OCI-LY1 (cell line): ENCODE measurements at regions not wholly inside any gene's neighbourhood (a gene's known extent, or its start where the extent isn't known, plus 50 kb on each side); places are given as distances from the start of the nearest gene placed in this dataset.

Source experiments
- H2AFZ ChIP-seq: fragments of 200-600 bp; sonication (generic), shearing (Covaris generic); 2 replicates; pipeline ENCODE4 v1.6.0; 2014; ENCODE audit warnings: antibody characterized with exemption, mild to moderate bottlenecking, low read length
- H3F3A ChIP-seq: fragments of 200-600 bp; sonication (generic), shearing (Covaris generic); 2 replicates; pipeline ENCODE4 v1.6.0; 2014; ENCODE audit warnings: mild to moderate bottlenecking, antibody characterized with exemption, low read length, moderate library complexity; ENCODE audit not compliant: insufficient read depth
- H3K27ac ChIP-seq: fragments of 200-600 bp; sonication (generic); 2 replicates; pipeline ENCODE4 v1.5.1; 2014; ENCODE audit warnings: low read length, mixed run types, mild to moderate bottlenecking, low read depth; ENCODE audit not compliant: poor library complexity, severe bottlenecking
- H3K27me3 ChIP-seq: fragments of 200-600 bp; sonication (generic); 2 replicates; pipeline ENCODE4 v1.6.0; 2014; ENCODE audit warnings: antibody characterized with exemption, mild to moderate bottlenecking, low read length, moderate library complexity; ENCODE audit not compliant: insufficient read depth
- H3K36me3 ChIP-seq: fragments of 200-600 bp; sonication (generic); 2 replicates; pipeline ENCODE4 v1.6.1; 2014; ENCODE audit warnings: mild to moderate bottlenecking, antibody characterized with exemption, low read length, moderate library complexity, mixed read lengths; ENCODE audit not compliant: insufficient read depth
- H3K4me1 ChIP-seq: fragments of 200-600 bp; sonication (generic); 2 replicates; pipeline ENCODE4 v1.5.1; 2014; ENCODE audit warnings: mild to moderate bottlenecking, low read length, moderate library complexity; ENCODE audit not compliant: insufficient read depth, severe bottlenecking
- H3K4me2 ChIP-seq: fragments of 200-600 bp; sonication (generic), shearing (Covaris generic); 2 replicates; pipeline ENCODE4 v1.6.1; 2014; ENCODE audit warnings: low read length
- H3K4me3 ChIP-seq: fragments of 200-600 bp; sonication (generic); 2 replicates; pipeline ENCODE4 v1.5.1; 2014; ENCODE audit warnings: low read length, low read depth, mild to moderate bottlenecking, mixed read lengths; ENCODE audit not compliant: poor library complexity, severe bottlenecking
- H3K79me2 ChIP-seq: fragments of 200-600 bp; shearing (Covaris generic); 2 replicates; pipeline ENCODE4 v1.6.1; 2016; ENCODE audit warnings: mixed run types, low read length, mixed read lengths; ENCODE audit not compliant: insufficient read depth
- H3K9ac ChIP-seq: fragments of 200-600 bp; sonication (generic), shearing (Covaris generic); 2 replicates; pipeline ENCODE4 v1.6.1; 2014; ENCODE audit warnings: mild to moderate bottlenecking, low read length, mixed read lengths
- H3K9me2 ChIP-seq: fragments of 200-600 bp; sonication (generic), shearing (Covaris generic); 2 replicates; pipeline ENCODE4 v1.6.1; 2014; ENCODE audit warnings: low read depth, mild to moderate bottlenecking, low read length, mixed read lengths
- H3K9me3 ChIP-seq: fragments of 200-600 bp; shearing (Covaris generic); 2 replicates; pipeline ENCODE4 v1.6.1; 2014; ENCODE audit warnings: low read length, mixed read lengths
- H4K20me1 ChIP-seq: fragments of 200-600 bp; sonication (generic), shearing (Covaris generic); 2 replicates; pipeline ENCODE4 v1.6.0; 2016; ENCODE audit warnings: mild to moderate bottlenecking, low read length; ENCODE audit not compliant: insufficient read depth
- CTCF ChIP-seq: fragments of 200-600 bp; sonication (generic), shearing (Covaris generic); IDR thresholded peaks from 2 replicates; pipeline ENCODE4 v1.5.1; 2017; ENCODE audit warnings: mild to moderate bottlenecking, antibody characterized with exemption, low read length, moderate library complexity, mixed read lengths
- EZH2 ChIP-seq: fragments of 200-600 bp; sonication (generic), shearing (Covaris generic); IDR thresholded peaks from 2 replicates; pipeline ENCODE4 v1.8.0; 2017; ENCODE audit warnings: borderline replicate concordance, mixed run types, mild to moderate bottlenecking, antibody characterized with exemption, low read length, moderate library complexity, mixed read lengths

- Histone ChIP-seq H4K20me1 (no peaks in the 10 kb centered on the region), H3K9me2 (no peaks in the 10 kb centered on the region), H3K27me3 (no peaks in the 10 kb centered on the region), H3K79me2 (no peaks in the 10 kb centered on the region), H3K4me1 (no peaks in the 10 kb centered on the region), H3K9ac (no peak overlapping the region), H3K4me2 (no peak overlapping the region), H3K9me3 (no peaks in the 10 kb centered on the region), H3K36me3 (no peaks in the 10 kb centered on the region), H3K4me3 (no peak overlapping the region), H3F3A (no peaks in the 10 kb centered on the region), H3K27ac (no peak overlapping the region), H2AFZ (no peak overlapping the region)
- no peak for TF ChIP-seq CTCF
- TF ChIP-seq EZH2 = no peak
Observed at GRCh38 chr11:15867871-15868270, 488.5 kb downstream of the SOX6 start.

- Histone ChIP-seq H3K27me3 (no peaks in the 10 kb centered on the region), H3K9me3 (no peaks in the 10 kb centered on the region), H3K4me2 (no peak overlapping the region), H4K20me1 (no peaks in the 10 kb centered on the region), H3K4me1 (no peaks in the 10 kb centered on the region), H3K36me3 (no peaks in the 10 kb centered on the region), H3K9ac (no peak overlapping the region), H3K27ac (no peak overlapping the region), H3K4me3 (no peak overlapping the region), H3F3A (no peaks in the 10 kb centered on the region), H2AFZ (no peak overlapping the region), H3K79me2 (no peaks in the 10 kb centered on the region), H3K9me2 (no peaks in the 10 kb centered on the region)
- TF ChIP-seq CTCF (no peak), EZH2 (no peak)
Observed at GRCh38 chr11:15870911-15871310, 485.4 kb downstream of the SOX6 start.

GRCh38 chr11:15871904-15872626 is 484.3 kb downstream of the SOX6 start:
- TF ChIP-seq EZH2 = no peak
- no peak for TF ChIP-seq CTCF
- Histone ChIP-seq H3K27me3 (no peaks in the 10 kb centered on the region), H3F3A (no peaks in the 10 kb centered on the region), H3K9ac (no peak overlapping the region), H3K9me3 (no peaks in the 10 kb centered on the region), H4K20me1 (no peaks in the 10 kb centered on the region), H3K4me3 (no peak overlapping the region), H3K4me2 (no peak overlapping the region), H3K9me2 (no peaks in the 10 kb centered on the region), H3K36me3 (no peaks in the 10 kb centered on the region), H3K79me2 (no peaks in the 10 kb centered on the region), H3K27ac (no peak overlapping the region), H3K4me1 (no peaks in the 10 kb centered on the region), H2AFZ (no peak overlapping the region)
